ENCODE measurements at regions not wholly inside any gene's neighbourhood (a gene's known extent, or its start where the extent isn't known, plus 50 kb on each side); places are given as distances from the start of the nearest gene placed in this dataset.

- TF ChIP-seq CTCF (conservative IDR thresholded peaks at IDR 0.05; ENCODE audit: low read depth, low read length) = no peak
- no peak for TF ChIP-seq EZH2 (IDR thresholded peaks at IDR 0.05; ENCODE audit: low read length, unreplicated experiment)
- TF ChIP-seq EZH2phosphoT487 (IDR thresholded peaks at IDR 0.05; ENCODE audit: borderline replicate concordance, low read length) = no peak
Observed at GRCh38 chr11:87908086-87908485, 267.2 kb downstream of the RAB38 start.

Data from PC-3 (cell line).